Neural progenitor cell (in vitro differentiated cells): ENCODE measurements at regions not wholly inside any gene's neighbourhood (a gene's known extent, or its start where the extent isn't known, plus 50 kb on each side); places are given as distances from the start of the nearest gene placed in this dataset.
"Not testable (repeated sequence)": the region's sequence is repeated elsewhere in the genome, so short reads cannot be mapped to it uniquely, and the experiment has no call there.

ENCODE experiments used
- EZH2 ChIP-seq: fragments of 200-600 bp; sonication (generic); IDR thresholded peaks from 2 replicates; pipeline ENCODE4 v1.6.1; 2017; ENCODE audit warnings: antibody characterized with exemption, mild to moderate bottlenecking, moderate library complexity
- TF ChIP-seq, protein P1 (sequence below): fragments of 200-600 bp; sonication (generic); IDR thresholded peaks from 2 replicates; pipeline ENCODE4 v1.5.1; 2017; ENCODE audit warnings: antibody characterized with exemption, mild to moderate bottlenecking

DNA sequence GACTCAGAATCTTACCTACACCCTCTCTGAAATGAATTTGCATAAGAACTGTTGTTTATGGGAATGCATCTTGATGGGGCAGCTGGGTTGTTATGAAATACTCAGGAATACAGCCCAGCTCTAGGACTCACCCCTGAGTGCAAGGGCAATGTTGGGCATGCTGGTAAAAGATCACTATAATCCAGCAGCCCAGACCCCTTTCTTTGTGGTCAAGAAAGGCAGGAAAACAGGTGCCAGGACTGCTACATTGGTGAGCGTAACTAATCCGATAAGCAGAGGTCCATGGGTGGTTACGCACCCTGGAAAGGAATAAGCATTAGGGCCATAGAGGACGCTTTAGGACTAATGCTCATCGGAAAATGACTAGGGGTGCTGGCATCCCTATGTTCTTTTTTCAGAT is 227.9 kb upstream of the CWC22 start:
- TF ChIP-seq, protein P1, sequence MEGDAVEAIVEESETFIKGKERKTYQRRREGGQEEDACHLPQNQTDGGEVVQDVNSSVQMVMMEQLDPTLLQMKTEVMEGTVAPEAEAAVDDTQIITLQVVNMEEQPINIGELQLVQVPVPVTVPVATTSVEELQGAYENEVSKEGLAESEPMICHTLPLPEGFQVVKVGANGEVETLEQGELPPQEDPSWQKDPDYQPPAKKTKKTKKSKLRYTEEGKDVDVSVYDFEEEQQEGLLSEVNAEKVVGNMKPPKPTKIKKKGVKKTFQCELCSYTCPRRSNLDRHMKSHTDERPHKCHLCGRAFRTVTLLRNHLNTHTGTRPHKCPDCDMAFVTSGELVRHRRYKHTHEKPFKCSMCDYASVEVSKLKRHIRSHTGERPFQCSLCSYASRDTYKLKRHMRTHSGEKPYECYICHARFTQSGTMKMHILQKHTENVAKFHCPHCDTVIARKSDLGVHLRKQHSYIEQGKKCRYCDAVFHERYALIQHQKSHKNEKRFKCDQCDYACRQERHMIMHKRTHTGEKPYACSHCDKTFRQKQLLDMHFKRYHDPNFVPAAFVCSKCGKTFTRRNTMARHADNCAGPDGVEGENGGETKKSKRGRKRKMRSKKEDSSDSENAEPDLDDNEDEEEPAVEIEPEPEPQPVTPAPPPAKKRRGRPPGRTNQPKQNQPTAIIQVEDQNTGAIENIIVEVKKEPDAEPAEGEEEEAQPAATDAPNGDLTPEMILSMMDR, result not testable (repeated sequence)
- not testable (repeated sequence) for TF ChIP-seq EZH2
